OCI-LY3 (cell line): ENCODE measurements at regions not wholly inside any gene's neighbourhood (a gene's known extent, or its start where the extent isn't known, plus 50 kb on each side); places are given as distances from the start of the nearest gene placed in this dataset.

Experiments
- H2AFZ ChIP-seq: fragments of 200-600, 300-600 bp; shearing (Covaris generic); 2 replicates; pipeline ENCODE4 v1.6.0; 2014; ENCODE audit warnings: antibody characterized with exemption, low read depth, low read length
- H3K27ac ChIP-seq: fragments of 200-600, 300-600 bp; sonication (generic); 2 replicates; pipeline ENCODE4 v1.5.1; 2014; ENCODE audit warnings: mild to moderate bottlenecking, low read length, moderate library complexity, mixed read lengths
- H3K27me3 ChIP-seq: fragments of 200-600, 300-600 bp; sonication (generic); 2 replicates; pipeline ENCODE4 v1.6.1; 2014; ENCODE audit warnings: low read depth, low read length, mixed read lengths
- H3K36me3 ChIP-seq: fragments of 200-600, 300-600 bp; sonication (generic); replicated peaks from 2 replicates; pipeline ENCODE3; 2014; ENCODE audit warnings: low read depth, low read length, mixed read lengths
- H3K4me1 ChIP-seq: fragments of 300-600, 200-600 bp; sonication (generic); 2 replicates; pipeline ENCODE4 v1.6.1; 2014; ENCODE audit warnings: low read length, mixed read lengths
- H3K4me2 ChIP-seq: fragments of 200-600, 300-600 bp; sonication (generic); 2 replicates; pipeline ENCODE4 v1.6.1; 2014; ENCODE audit warnings: low read length, mixed read lengths
- H3K4me3 ChIP-seq: fragments of 300-600, 200-600 bp; sonication (generic); 2 replicates; pipeline ENCODE4 v1.5.1; 2014; ENCODE audit warnings: antibody characterized with exemption, mild to moderate bottlenecking, low read length, moderate library complexity
- H3K79me2 ChIP-seq: fragments of 300-600, 200-600 bp; shearing (Covaris generic); 2 replicates; pipeline ENCODE4 v1.6.1; 2014; ENCODE audit warnings: mild to moderate bottlenecking, low read length, mixed read lengths
- H3K9ac ChIP-seq: fragments of 300-600, 200-600 bp; shearing (Covaris generic); 2 replicates; pipeline ENCODE4 v1.6.0; 2014; ENCODE audit warnings: mild to moderate bottlenecking, low read length, moderate library complexity
- H3K9me3 ChIP-seq: fragments of 200-600, 300-600 bp; shearing (Covaris generic); 2 replicates; pipeline ENCODE4 v1.6.1; 2014; ENCODE audit warnings: low read length, mixed read lengths; ENCODE audit not compliant: insufficient read depth
- H4K20me1 ChIP-seq: fragments of 200-600, 300-600 bp; sonication (generic); 2 replicates; pipeline ENCODE4 v1.6.1; 2016; ENCODE audit warnings: low read length, mixed read lengths; ENCODE audit not compliant: insufficient read depth
- EZH2phosphoT487 ChIP-seq: fragments of 200-600 bp; shearing (Covaris generic); IDR thresholded peaks from 2 replicates; pipeline ENCODE4 v1.6.1; 2018; ENCODE audit warnings: antibody characterized with exemption, mixed run types, low read depth
- TF ChIP-seq, protein P1 (sequence below): fragments of 200-600, 300-600 bp; sonication (generic); IDR thresholded peaks from 2 replicates; pipeline ENCODE4 v1.5.1; 2014; ENCODE audit warnings: antibody characterized with exemption, low read length, low read depth

DNA sequence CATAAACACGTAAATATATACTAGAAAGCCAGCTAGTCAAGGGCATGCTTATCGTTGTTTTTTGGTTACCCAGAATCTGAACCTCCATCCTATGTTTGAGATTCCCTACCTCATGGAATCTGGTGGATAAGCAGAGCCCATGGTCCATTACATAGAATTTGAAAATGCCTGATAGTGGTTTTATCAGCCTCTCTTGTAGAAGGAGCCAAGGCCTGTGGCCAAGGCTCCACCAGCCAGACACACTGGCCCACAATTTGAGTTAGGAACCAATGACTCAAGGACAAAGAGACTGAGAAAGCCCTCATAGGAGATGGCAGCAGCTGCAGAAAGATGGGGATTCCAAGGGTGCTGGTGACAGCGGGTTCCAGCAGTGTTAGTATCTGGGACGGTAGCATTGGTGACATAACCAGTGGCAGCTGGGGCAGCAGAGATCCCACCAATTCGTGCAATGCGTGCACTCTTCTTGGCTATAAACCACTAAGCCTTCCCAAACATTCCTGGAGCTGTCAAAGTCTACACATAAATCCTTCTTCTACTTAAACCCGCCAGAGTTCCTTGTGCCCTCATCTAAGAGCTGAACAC is 51.2 kb upstream of the RMDN2 start:
- Histone ChIP-seq H3K27me3 (peaks cover 40% of the 10 kb centered on the region), H2AFZ (no peak overlapping the region), H3K4me3 (no peak overlapping the region), H3K36me3 (no peaks in the 10 kb centered on the region), H3K4me2 (no peak overlapping the region), H4K20me1 (no peaks in the 10 kb centered on the region), H3K79me2 (no peaks in the 10 kb centered on the region), H3K27ac (no peak overlapping the region), H3K9ac (no peak overlapping the region), H3K9me3 (no peaks in the 10 kb centered on the region), H3K4me1 (peaks cover 24% of the 10 kb centered on the region)
- TF ChIP-seq EZH2phosphoT487 = no peak
- TF ChIP-seq, protein P1, sequence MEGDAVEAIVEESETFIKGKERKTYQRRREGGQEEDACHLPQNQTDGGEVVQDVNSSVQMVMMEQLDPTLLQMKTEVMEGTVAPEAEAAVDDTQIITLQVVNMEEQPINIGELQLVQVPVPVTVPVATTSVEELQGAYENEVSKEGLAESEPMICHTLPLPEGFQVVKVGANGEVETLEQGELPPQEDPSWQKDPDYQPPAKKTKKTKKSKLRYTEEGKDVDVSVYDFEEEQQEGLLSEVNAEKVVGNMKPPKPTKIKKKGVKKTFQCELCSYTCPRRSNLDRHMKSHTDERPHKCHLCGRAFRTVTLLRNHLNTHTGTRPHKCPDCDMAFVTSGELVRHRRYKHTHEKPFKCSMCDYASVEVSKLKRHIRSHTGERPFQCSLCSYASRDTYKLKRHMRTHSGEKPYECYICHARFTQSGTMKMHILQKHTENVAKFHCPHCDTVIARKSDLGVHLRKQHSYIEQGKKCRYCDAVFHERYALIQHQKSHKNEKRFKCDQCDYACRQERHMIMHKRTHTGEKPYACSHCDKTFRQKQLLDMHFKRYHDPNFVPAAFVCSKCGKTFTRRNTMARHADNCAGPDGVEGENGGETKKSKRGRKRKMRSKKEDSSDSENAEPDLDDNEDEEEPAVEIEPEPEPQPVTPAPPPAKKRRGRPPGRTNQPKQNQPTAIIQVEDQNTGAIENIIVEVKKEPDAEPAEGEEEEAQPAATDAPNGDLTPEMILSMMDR = no peak

DNA sequence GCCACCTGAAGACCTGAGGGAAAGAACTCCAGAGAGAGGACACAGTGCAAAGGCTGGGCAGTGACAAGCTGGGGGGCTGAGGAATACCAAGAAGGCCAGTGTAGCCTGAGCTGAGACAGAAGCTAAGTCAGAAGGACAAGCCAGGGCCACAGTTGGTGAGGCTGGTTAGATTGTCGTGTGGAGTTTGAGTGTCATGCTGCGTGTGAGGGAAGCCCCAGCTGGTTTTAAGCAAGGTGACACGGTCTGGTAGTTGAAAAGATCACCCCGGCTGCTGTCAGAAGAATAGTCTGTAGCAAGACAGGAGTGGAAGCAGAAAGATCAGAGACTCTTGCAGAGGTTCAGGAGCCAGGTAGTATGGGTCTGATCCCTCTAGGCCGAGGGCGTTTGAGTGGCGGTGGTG is 50.6 kb upstream of the RMDN2 start:
- Histone ChIP-seq H3K9ac (no peak overlapping the region), H3K4me1 (peaks cover 19% of the 10 kb centered on the region), H2AFZ (no peak overlapping the region), H3K4me2 (no peak overlapping the region), H3K36me3 (no peaks in the 10 kb centered on the region), H3K4me3 (no peak overlapping the region), H3K27me3 (peaks cover 40% of the 10 kb centered on the region), H3K9me3 (no peaks in the 10 kb centered on the region), H3K79me2 (no peaks in the 10 kb centered on the region), H3K27ac (no peak overlapping the region), H4K20me1 (no peaks in the 10 kb centered on the region)
- TF ChIP-seq, protein P1 = no peak
- no peak for TF ChIP-seq EZH2phosphoT487
